Activated naive CD8-positive, alpha-beta T cell treated with anti-CD3 and anti-CD28 coated beads, Interleukin-2, amount 10 ng/mL, durations not matched to agents 7 days and 5 days (primary cell): ENCODE measurements at regions not wholly inside any gene's neighbourhood (a gene's known extent, or its start where the extent isn't known, plus 50 kb on each side); places are given as distances from the start of the nearest gene placed in this dataset.

Experiments
- ATAC-seq: fragments of 150-1000 bp; cut with Tn5 transposase; one replicate; pipeline ENCODE4 v1.10.0; 2021; ENCODE audit warnings: low read depth, moderate library complexity
- POLR2A ChIA-PET: fragments of 350-600 bp; sonication (Branson Sonifier 250); formaldehyde crosslinking; loops from one replicate; lab custom pipeline; 2021; ENCODE audit warnings: antibody characterized with exemption; lab: Charles Lee
- DNase-seq: peaks from one replicate; pipeline ENCODE4 v3.0.0; 2021
- H3K27ac Mint-ChIP-seq: one replicate; pipeline ENCODE4 v1.8.0; 2022; ENCODE audit warnings: mild to moderate bottlenecking, mixed read lengths
- H3K27me3 Mint-ChIP-seq: one replicate; pipeline ENCODE4 v1.8.0; 2022; ENCODE audit warnings: mild to moderate bottlenecking, moderate library complexity, mixed read lengths
- H3K36me3 Mint-ChIP-seq: one replicate; pipeline ENCODE4 v1.8.0; 2021; ENCODE audit warnings: mild to moderate bottlenecking, mixed read lengths
- H3K4me1 Mint-ChIP-seq: one replicate; pipeline ENCODE4 v1.8.0; 2021; ENCODE audit warnings: mixed read lengths
- H3K4me3 Mint-ChIP-seq: one replicate; pipeline ENCODE4 v1.8.0; 2022; ENCODE audit warnings: mild to moderate bottlenecking, moderate library complexity, mixed read lengths
- H3K9me3 Mint-ChIP-seq: one replicate; pipeline ENCODE4 v1.8.0; 2021; ENCODE audit warnings: mixed read lengths

- POLR2A ChIA-PET: interaction anchor here (0.6 kb wide), 1 partner anchor 213 kb away, joined by 3 read pairs; no protein-coding TSS in a partner anchor
- no peak overlapping the region for H3K27ac Mint-ChIP-seq
- no peaks in the 10 kb centered on the region for H3K27me3 Mint-ChIP-seq
Measured at GRCh38 chr6:25004357-25004756, 68.6 kb upstream of the RIPOR2 start.

GRCh38 chr6:25005010-25005409 is 69.2 kb upstream of the RIPOR2 start:
- Mint-ChIP-seq H3K36me3 (peaks cover 20% of the 10 kb centered on the region), H3K9me3 (no peaks in the 10 kb centered on the region), H3K27me3 (no peaks in the 10 kb centered on the region), H3K4me3 (no peak overlapping the region), H3K27ac (no peak overlapping the region), H3K4me1 (peaks cover 57% of the 10 kb centered on the region)
- POLR2A ChIA-PET: interaction anchor here (0.5 to 2.1 kb wide), 3 partner anchors 9 to 214 kb away, joined by 3 to 8 read pairs (median 4); no protein-coding TSS in a partner anchor
- DNase-seq (no peak), ATAC-seq (no peak)

More at GRCh38 chr6:25004357-25004756, 68.6 kb upstream of the RIPOR2 start:
- DNase-seq (no peak), ATAC-seq (no peak)
- peaks cover 18% of the 10 kb centered on the region for H3K36me3 Mint-ChIP-seq
- H3K4me1 Mint-ChIP-seq: peaks cover 53% of the 10 kb centered on the region
- no peak overlapping the region for H3K4me3 Mint-ChIP-seq
- H3K9me3 Mint-ChIP-seq: no peaks in the 10 kb centered on the region

- Mint-ChIP-seq H3K9me3 (no peaks in the 10 kb centered on the region), H3K27ac (peak overlapping the region; percentile 100), H3K4me3 (peak overlapping the region; percentile 85), H3K27me3 (no peaks in the 10 kb centered on the region), H3K36me3 (peaks cover 19% of the 10 kb centered on the region), H3K4me1 (peaks cover 57% of the 10 kb centered on the region)
- no peak for DNase-seq
- POLR2A ChIA-PET: interaction anchor here (0.7 to 4.0 kb wide), 12 partner anchors 8 to 1014 kb away, joined by 3 to 39 read pairs (median 4); partner anchors contain the start of gene RIPOR2
- no peak for ATAC-seq
Measured at GRCh38 chr6:25006075-25006474, 70.3 kb upstream of the RIPOR2 start.

DNA sequence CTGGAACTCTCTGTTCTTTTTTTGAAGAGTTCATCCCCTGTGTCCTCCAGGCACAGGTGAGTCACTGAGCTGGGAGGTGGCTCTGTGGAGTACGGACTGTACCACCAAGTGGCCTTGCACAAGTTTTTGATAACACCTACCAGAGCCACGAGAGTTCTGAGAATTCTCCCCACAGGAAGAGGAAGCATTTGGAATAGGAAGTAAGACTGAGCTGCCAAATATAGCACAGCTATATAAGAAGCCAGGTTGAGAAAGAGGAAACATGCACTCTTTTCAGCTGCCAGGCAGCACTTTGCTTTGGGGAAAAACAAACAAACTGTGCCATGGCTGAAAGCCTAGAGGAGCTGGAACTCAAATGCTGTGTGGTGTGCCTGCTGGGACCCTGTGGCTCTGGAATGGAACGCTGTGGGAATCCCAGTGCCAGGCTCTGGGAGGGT is 70.8 kb upstream of the RIPOR2 start:
- Mint-ChIP-seq H3K36me3 (peaks cover 19% of the 10 kb centered on the region), H3K4me3 (peak overlapping the region; percentile 85), H3K27ac (peak overlapping the region; percentile 100), H3K9me3 (no peaks in the 10 kb centered on the region), H3K27me3 (no peaks in the 10 kb centered on the region), H3K4me1 (peaks cover 58% of the 10 kb centered on the region)
- ATAC-seq: peak; percentile 88
- peak; percentile 51 for DNase-seq
- POLR2A ChIA-PET: interaction anchor here (0.7 to 4.0 kb wide), 14 partner anchors 9 to 1014 kb away, joined by 3 to 39 read pairs (median 4); partner anchors contain the start of gene RIPOR2

- Mint-ChIP-seq H3K4me3 (peak overlapping the region; percentile 85), H3K4me1 (peaks cover 61% of the 10 kb centered on the region), H3K27me3 (no peaks in the 10 kb centered on the region), H3K36me3 (peaks cover 20% of the 10 kb centered on the region), H3K27ac (peak overlapping the region; percentile 100), H3K9me3 (no peaks in the 10 kb centered on the region)
- peak; percentile 62 for ATAC-seq
- POLR2A ChIA-PET: interaction anchor here (1.0 to 4.0 kb wide), 14 partner anchors 9 to 150 kb away, joined by 3 to 39 read pairs (median 4); partner anchors contain the start of gene RIPOR2
- DNase-seq: no peak
Measured at GRCh38 chr6:25007269-25007699, 71.5 kb upstream of the RIPOR2 start.

DNA sequence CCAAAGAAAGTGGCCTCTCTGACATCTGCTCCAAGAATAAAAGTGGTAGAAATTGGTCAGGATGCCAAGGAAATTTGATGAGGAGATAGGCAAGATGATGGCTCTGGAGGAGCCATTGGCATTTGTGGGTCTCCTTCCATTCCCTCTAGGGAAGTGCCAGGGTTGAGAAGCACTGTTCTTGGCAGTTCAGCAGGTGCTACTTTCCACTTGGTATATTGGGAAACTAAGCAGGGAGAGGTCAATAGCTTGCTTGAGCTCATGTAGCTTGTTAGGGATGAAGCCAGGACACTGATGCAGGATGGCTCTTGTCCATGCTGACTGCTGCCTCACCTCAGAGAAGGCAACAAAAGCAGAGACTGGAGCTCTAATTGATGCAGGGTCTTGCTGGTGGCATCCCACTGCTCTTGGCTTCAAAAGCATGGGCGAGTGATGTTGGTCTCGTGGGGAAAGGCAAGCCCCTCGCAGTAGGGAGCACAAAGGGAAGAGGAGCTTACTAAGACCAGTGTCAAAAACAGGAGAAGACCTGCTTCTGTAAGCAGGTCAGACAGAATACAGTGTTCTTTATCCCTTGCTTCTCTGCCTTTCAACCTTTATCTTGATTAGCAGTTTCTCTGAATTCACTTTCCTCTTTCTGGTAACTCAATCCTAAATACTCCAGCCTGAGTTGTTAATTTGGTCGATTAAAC is 73.1 kb upstream of the RIPOR2 start:
- ATAC-seq: no peak
- POLR2A ChIA-PET: interaction anchor here (1.0 to 4.0 kb wide), 7 partner anchors 12 to 151 kb away, joined by 3 to 39 read pairs (median 4); partner anchors contain the start of gene RIPOR2
- DNase-seq: no peak

DNA sequence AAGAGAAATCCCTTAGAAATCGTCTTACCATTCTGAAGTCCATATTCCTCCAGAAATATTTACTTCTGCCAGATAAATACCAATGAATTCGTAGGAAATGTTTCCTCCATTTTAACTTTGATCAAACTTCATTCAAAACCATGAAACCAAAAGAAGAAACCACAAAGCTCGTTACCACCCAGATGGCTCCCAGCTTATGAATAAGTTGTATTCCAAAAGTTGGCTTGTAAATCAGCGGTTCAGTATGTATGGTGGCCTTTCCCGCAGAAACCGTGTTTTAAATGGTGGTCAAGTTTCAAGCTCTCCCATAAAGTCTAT is 73.6 kb upstream of the RIPOR2 start:
- Mint-ChIP-seq H3K27ac (peak overlapping the region; percentile 100), H3K36me3 (peaks cover 19% of the 10 kb centered on the region), H3K4me1 (peaks cover 55% of the 10 kb centered on the region), H3K9me3 (no peaks in the 10 kb centered on the region), H3K4me3 (peak overlapping the region; percentile 63), H3K27me3 (no peaks in the 10 kb centered on the region)
- no peak for ATAC-seq
- POLR2A ChIA-PET: interaction anchor here (1.0 to 4.0 kb wide), 7 partner anchors 13 to 151 kb away, joined by 3 to 39 read pairs (median 4); partner anchors contain the start of gene RIPOR2
- no peak for DNase-seq

More for the DNA sequence above, 73.1 kb upstream of the RIPOR2 start:
- no peaks in the 10 kb centered on the region for H3K9me3 Mint-ChIP-seq
- peak overlapping the region; percentile 100 for H3K27ac Mint-ChIP-seq
- H3K4me3 Mint-ChIP-seq: peak overlapping the region; percentile 63
- peaks cover 60% of the 10 kb centered on the region for H3K4me1 Mint-ChIP-seq
- H3K36me3 Mint-ChIP-seq: peaks cover 21% of the 10 kb centered on the region
- no peaks in the 10 kb centered on the region for H3K27me3 Mint-ChIP-seq

DNA sequence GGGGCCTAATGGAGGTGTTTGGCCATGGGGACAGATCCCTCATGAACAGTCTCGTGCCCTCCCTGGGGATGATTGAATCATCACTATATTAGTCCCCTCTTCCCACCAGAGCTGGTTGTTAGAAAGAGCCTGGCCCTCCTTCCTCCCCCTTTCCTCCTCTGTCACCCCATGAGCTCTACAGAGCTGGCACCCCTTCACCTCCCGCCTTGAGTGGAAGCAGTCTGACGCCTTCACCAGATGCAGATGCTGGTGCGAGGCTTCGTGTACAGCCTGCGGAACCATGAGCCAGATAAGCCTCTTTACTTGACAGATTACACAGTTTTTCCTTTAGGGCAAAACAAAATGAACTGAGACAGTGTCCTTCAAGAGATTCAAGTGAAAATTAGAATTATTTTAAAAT is 74.4 kb upstream of the RIPOR2 start:
- Mint-ChIP-seq H3K4me3 (no peak overlapping the region), H3K9me3 (no peaks in the 10 kb centered on the region), H3K27me3 (no peaks in the 10 kb centered on the region), H3K4me1 (peaks cover 52% of the 10 kb centered on the region), H3K27ac (peak overlapping the region; percentile 65), H3K36me3 (peaks cover 20% of the 10 kb centered on the region)
- DNase-seq (no peak), ATAC-seq (no peak)
- POLR2A ChIA-PET: no interaction called here

DNA sequence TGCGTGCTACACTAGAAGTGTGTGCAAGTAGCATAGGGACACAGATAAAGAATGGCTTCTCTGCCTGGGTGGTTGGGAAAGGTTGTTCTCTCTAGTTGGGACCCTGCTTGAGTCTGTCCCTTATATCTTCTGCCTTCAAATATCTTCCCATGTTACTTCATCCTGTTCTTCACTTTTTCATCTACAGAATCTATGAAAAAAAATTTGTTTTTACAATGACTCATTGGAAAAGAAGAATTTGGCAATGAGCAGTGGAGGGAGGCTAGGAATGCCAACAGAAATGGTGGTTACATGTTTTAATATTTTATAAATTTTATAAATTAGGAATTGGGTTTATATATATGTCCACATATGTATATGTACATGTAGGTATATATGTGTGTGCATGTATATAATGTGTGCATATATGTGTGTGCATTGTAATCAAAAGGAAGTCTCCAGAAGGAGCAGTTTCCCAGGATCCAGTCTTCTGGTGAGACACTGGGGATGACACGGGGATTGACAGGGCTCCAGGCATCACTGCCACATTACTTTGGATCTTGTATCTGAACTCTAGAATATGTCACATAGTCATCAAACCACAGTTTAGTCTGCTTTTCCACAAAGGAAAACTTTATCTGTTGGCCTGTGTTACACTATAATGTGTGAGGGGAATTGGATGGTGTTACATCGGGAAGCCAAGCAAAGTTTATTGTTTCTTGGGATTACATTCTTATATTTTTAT is 75.3 kb upstream of the RIPOR2 start:
- peaks cover 50% of the 10 kb centered on the region for H3K4me1 Mint-ChIP-seq
- peaks cover 23% of the 10 kb centered on the region for H3K36me3 Mint-ChIP-seq
- no peaks in the 10 kb centered on the region for H3K9me3 Mint-ChIP-seq
- no peaks in the 10 kb centered on the region for H3K27me3 Mint-ChIP-seq
- no peak overlapping the region for H3K27ac Mint-ChIP-seq
- no peak overlapping the region for H3K4me3 Mint-ChIP-seq
- ATAC-seq (no peak), DNase-seq (no peak)
- POLR2A ChIA-PET: no interaction called here

GRCh38 chr6:25012657-25013056 is 76.9 kb upstream of the RIPOR2 start:
- no peak for ATAC-seq
- Mint-ChIP-seq H3K4me1 (peaks cover 45% of the 10 kb centered on the region), H3K27ac (no peak overlapping the region), H3K36me3 (peaks cover 20% of the 10 kb centered on the region), H3K4me3 (no peak overlapping the region), H3K9me3 (no peaks in the 10 kb centered on the region), H3K27me3 (no peaks in the 10 kb centered on the region)
- DNase-seq: no peak
- POLR2A ChIA-PET: interaction anchor here (0.6 kb wide), 1 partner anchor 232 kb away, joined by 3 read pairs; no protein-coding TSS in a partner anchor

- POLR2A ChIA-PET: interaction anchor here (0.6 kb wide), 1 partner anchor 233 kb away, joined by 3 read pairs; no protein-coding TSS in a partner anchor
- ATAC-seq: no peak
- no peak overlapping the region for H3K27ac Mint-ChIP-seq
- H3K36me3 Mint-ChIP-seq: peaks cover 20% of the 10 kb centered on the region
- H3K4me3 Mint-ChIP-seq: no peak overlapping the region
- H3K9me3 Mint-ChIP-seq: no peaks in the 10 kb centered on the region
- DNase-seq: no peak
- H3K27me3 Mint-ChIP-seq: no peaks in the 10 kb centered on the region
- H3K4me1 Mint-ChIP-seq: peaks cover 48% of the 10 kb centered on the region
Measured at GRCh38 chr6:25013246-25013645, 77.5 kb upstream of the RIPOR2 start.

- Mint-ChIP-seq H3K4me1 (peaks cover 38% of the 10 kb centered on the region), H3K9me3 (no peaks in the 10 kb centered on the region), H3K4me3 (no peak overlapping the region), H3K36me3 (peaks cover 20% of the 10 kb centered on the region), H3K27ac (no peak overlapping the region), H3K27me3 (no peaks in the 10 kb centered on the region)
- POLR2A ChIA-PET: interaction anchor here (0.6 kb wide), 1 partner anchor 160 kb away, joined by 5 read pairs; no protein-coding TSS in a partner anchor
- ATAC-seq: no peak
- DNase-seq: no peak
Measured at GRCh38 chr6:25014369-25014768, 78.6 kb upstream of the RIPOR2 start.
